H1 (cell line): ENCODE measurements at regions not wholly inside any gene's neighbourhood (a gene's known extent, or its start where the extent isn't known, plus 50 kb on each side); places are given as distances from the start of the nearest gene placed in this dataset.

ENCODE experiments used
- CTCF ChIA-PET: fragments of 300-600 bp; sonication (Branson Sonifier 250); formaldehyde crosslinking; loops from one replicate; lab custom pipeline; 2021; ENCODE audit not compliant: partially characterized antibody; lab: Charles Lee
- POLR2A ChIA-PET: fragments of 300-600 bp; sonication (Branson Sonifier 250); formaldehyde crosslinking; loops from one replicate; lab custom pipeline; 2021; ENCODE audit warnings: inconsistent platforms; ENCODE audit not compliant: partially characterized antibody; lab: Charles Lee
- DNase-seq, 2 experiments: peaks; one replicate each; pipeline versions ENCODE4 v3.0.0 to v3.0.0-alpha.2; 2010 to 2022; ENCODE audit warnings: low spot score in 2 of 2, low read depth in 1 of 2, mixed read lengths in 1 of 2
- FAIRE-seq: peaks from 2 replicates; lab custom pipeline; 2011; peaks lifted over from hg19 to GRCh38; lab: Jason Lieb, UNC
- H2AFZ ChIP-seq: 2 replicates; pipeline ENCODE4 v1.8.1; 2012; ENCODE audit warnings: low read length, inconsistent platforms
- H2AK5ac ChIP-seq: 2 replicates; pipeline ENCODE4 v1.6.1; 2013; ENCODE audit warnings: low read depth, low read length
- H2BK120ac ChIP-seq: replicated peaks from 2 replicates; pipeline ENCODE3; 2013; ENCODE audit warnings: low read depth, low read length, inconsistent platforms
- H2BK12ac ChIP-seq: 2 replicates; pipeline ENCODE4 v1.6.1; 2013; ENCODE audit warnings: low read depth, low read length
- H2BK15ac ChIP-seq: 2 replicates; pipeline ENCODE4 v1.6.1; 2013; ENCODE audit warnings: low read length
- H2BK20ac ChIP-seq: 2 replicates; pipeline ENCODE4 v1.6.1; 2013; ENCODE audit warnings: low read length
- H2BK5ac ChIP-seq: 2 replicates; pipeline ENCODE4 v1.6.1; 2013; ENCODE audit warnings: low read depth, low read length
- H3K14ac ChIP-seq: 2 replicates; pipeline ENCODE4 v1.6.1; 2013; ENCODE audit warnings: inconsistent platforms; ENCODE audit not compliant: insufficient read length
- H3K18ac ChIP-seq: 2 replicates; pipeline ENCODE4 v1.6.1; 2013; ENCODE audit warnings: low read length; ENCODE audit errors: extremely low read depth
- H3K23ac ChIP-seq: 2 replicates; pipeline ENCODE4 v1.6.1; 2013; ENCODE audit warnings: inconsistent platforms; ENCODE audit not compliant: insufficient read length
- H3K23me2 ChIP-seq: 2 replicates; pipeline ENCODE4 v1.6.1; 2013; ENCODE audit warnings: low read depth, low read length
- H3K27ac ChIP-seq: 2 replicates; pipeline ENCODE4 v1.6.1; 2011; ENCODE audit warnings: low read depth, low read length, inconsistent platforms
- H3K27me3 ChIP-seq, 4 experiments: replicated peaks in 1 of 4; 1 replicate in 1 of 4; 2 replicates in 3 of 4; pipeline versions ENCODE4 v1.6.1 to v1.8.1; 2011 to 2013; ENCODE audit warnings: low read length in 3 of 4, mild to moderate bottlenecking in 3 of 4, inconsistent platforms in 2 of 4, mixed read lengths in 2 of 4, moderate library complexity in 1 of 4; ENCODE audit not compliant: control insufficient read depth in 3 of 4, insufficient read depth in 3 of 4; ENCODE audit errors: extremely low read depth in 1 of 4
- H3K36me3 ChIP-seq, 4 experiments: 2 replicates each; pipeline versions ENCODE4 v1.6.1 to v1.8.1; 2011 to 2013; ENCODE audit warnings: mild to moderate bottlenecking in 4 of 4, low read length in 3 of 4, moderate library complexity in 2 of 4, control low read depth in 1 of 4, inconsistent platforms in 1 of 4; ENCODE audit not compliant: insufficient read depth in 4 of 4, control insufficient read depth in 2 of 4
- H3K4ac ChIP-seq: replicated peaks from 2 replicates; pipeline ENCODE3; 2013; ENCODE audit warnings: low read length, low read depth, mixed read lengths, inconsistent platforms; ENCODE audit not compliant: insufficient read length
- H3K4me1 ChIP-seq, 4 experiments: replicated peaks in 1 of 4; 1 replicate in 1 of 4; 2 replicates in 3 of 4; pipeline versions ENCODE4 v1.6.1 to v1.8.1; 2011 to 2013; ENCODE audit warnings: low read length in 3 of 4, inconsistent platforms in 2 of 4, mixed read lengths in 1 of 4; ENCODE audit not compliant: insufficient read depth in 4 of 4, control insufficient read depth in 3 of 4
- H3K4me2 ChIP-seq, 2 experiments: 2 replicates each; pipeline versions ENCODE4 v1.6.1 to v1.8.1; 2011 to 2013; ENCODE audit warnings: low read depth in 2 of 2, low read length in 2 of 2, control low read depth in 1 of 2, inconsistent platforms in 1 of 2, mild to moderate bottlenecking in 1 of 2; ENCODE audit not compliant: insufficient read depth in 1 of 2
- H3K4me3 ChIP-seq, 4 experiments: fragments of 200-600, 300-600 bp in 1 of 4; sonication (generic), shearing (Covaris generic), sonication (Bioruptor Twin) in 1 of 4; 2 replicates each; pipeline versions ENCODE4 v1.5.1 to v1.8.1; 2011 to 2016; ENCODE audit warnings: low read length in 4 of 4, low read depth in 3 of 4, control low read depth in 2 of 4, inconsistent platforms in 2 of 4, mild to moderate bottlenecking in 2 of 4, mixed read lengths in 1 of 4, moderate library complexity in 1 of 4; ENCODE audit not compliant: insufficient read depth in 2 of 4; ENCODE audit errors: extremely low read depth in 1 of 4
- H3K56ac ChIP-seq: replicated peaks from 2 replicates; pipeline ENCODE3; 2013; ENCODE audit warnings: low read depth, mild to moderate bottlenecking, mixed read lengths, low read length, inconsistent platforms; ENCODE audit not compliant: insufficient read length
- H3K79me1 ChIP-seq: 2 replicates; pipeline ENCODE4 v1.6.1; 2013; ENCODE audit warnings: low read depth, low read length, control low read depth
- H3K79me2 ChIP-seq, 2 experiments: 2 replicates each; pipeline versions ENCODE4 v1.6.1 to v1.8.1; 2012 to 2013; ENCODE audit warnings: low read length in 2 of 2, mild to moderate bottlenecking in 2 of 2, inconsistent platforms in 1 of 2; ENCODE audit not compliant: insufficient read depth in 2 of 2, control insufficient read depth in 1 of 2
- H3K9ac ChIP-seq, 4 experiments: replicated peaks in 1 of 4; 1 replicate in 1 of 4; 2 replicates in 3 of 4; pipeline versions ENCODE4 v1.6.1 to v1.8.1; 2011 to 2013; ENCODE audit warnings: low read depth in 3 of 4, low read length in 3 of 4, control low read depth in 2 of 4, mild to moderate bottlenecking in 2 of 4, moderate library complexity in 2 of 4, inconsistent platforms in 1 of 4; ENCODE audit errors: extremely low read depth in 1 of 4
- H3K9me3 ChIP-seq, 2 experiments: 2 replicates each; pipeline versions ENCODE4 v1.6.1 to v1.8.1; 2012 to 2013; ENCODE audit warnings: mild to moderate bottlenecking in 2 of 2, moderate library complexity in 2 of 2, control low read depth in 1 of 2, inconsistent platforms in 1 of 2, low read depth in 1 of 2, low read length in 1 of 2, mixed read lengths in 1 of 2; ENCODE audit not compliant: insufficient read depth in 2 of 2
- H4K20me1 ChIP-seq, 2 experiments: replicated peaks in 1 of 2; 2 replicates each; pipeline versions ENCODE3 to v1.8.1; 2011 to 2013; ENCODE audit warnings: inconsistent platforms in 2 of 2, low read length in 2 of 2, mild to moderate bottlenecking in 1 of 2; ENCODE audit not compliant: insufficient read depth in 2 of 2, control insufficient read depth in 1 of 2
- H4K5ac ChIP-seq: 2 replicates; pipeline ENCODE4 v1.6.1; 2013; ENCODE audit warnings: low read length, low read depth, mixed read lengths, inconsistent platforms; ENCODE audit not compliant: insufficient read length
- H4K8ac ChIP-seq: 2 replicates; pipeline ENCODE4 v1.8.0; 2013; ENCODE audit warnings: mild to moderate bottlenecking, moderate library complexity, low read length, inconsistent platforms; ENCODE audit not compliant: insufficient read depth; ENCODE audit errors: extremely low read depth
- H4K91ac ChIP-seq: replicated peaks from 2 replicates; pipeline ENCODE3; 2013; ENCODE audit warnings: low read length, mixed read lengths, inconsistent platforms; ENCODE audit not compliant: insufficient read length
- BCL11A ChIP-seq, 2 experiments: IDR thresholded peaks; one replicate each; pipeline ENCODE4 v1.6.1; 2011; ENCODE audit warnings: low read depth in 2 of 2, low read length in 2 of 2, mild to moderate bottlenecking in 2 of 2
- GTF2F1 ChIP-seq: IDR thresholded peaks from 2 replicates; pipeline ENCODE4 v1.6.1; 2012; ENCODE audit warnings: low read depth, low read length, improper control_type of control experiment, borderline replicate concordance
- JUN ChIP-seq: IDR thresholded peaks from 2 replicates; pipeline ENCODE4 v1.6.1; 2011; ENCODE audit warnings: low read depth, mild to moderate bottlenecking, improper control_type of control experiment, low read length
- NANOG ChIP-seq: IDR thresholded peaks from 2 replicates; pipeline ENCODE4 v1.6.1; 2011; ENCODE audit warnings: low read length, low read depth, mild to moderate bottlenecking, inconsistent platforms; ENCODE audit not compliant: insufficient read depth, poor library complexity, severe bottlenecking
- RAD21 ChIP-seq, 2 experiments: IDR thresholded peaks in 1 of 2; conservative IDR thresholded peaks in 1 of 2; 2 replicates each; pipeline ENCODE4 v1.6.1; 2011; ENCODE audit warnings: low read depth in 2 of 2, low read length in 2 of 2, improper control_type of control experiment in 1 of 2, inconsistent platforms in 1 of 2, mild to moderate bottlenecking in 1 of 2, moderate library complexity in 1 of 2
- RNF2 ChIP-seq: fragments of 200-900, 300-1000 bp; sonication (generic); IDR thresholded peaks from 2 replicates; pipeline ENCODE4 v1.7.1; 2016; ENCODE audit warnings: borderline replicate concordance, low read depth, mild to moderate bottlenecking, antibody characterized with exemption, low read length; ENCODE audit not compliant: poor library complexity, severe bottlenecking; ENCODE audit errors: missing control alignments
- RXRA ChIP-seq: IDR thresholded peaks from 2 replicates; pipeline ENCODE4 v1.6.1; 2011; ENCODE audit warnings: low read depth, mild to moderate bottlenecking, low read length, moderate library complexity; ENCODE audit not compliant: insufficient read depth
- SAP30 ChIP-seq: fragments of 300-600 bp; sonication (generic); IDR thresholded peaks from 2 replicates; pipeline ENCODE4 v1.7.1; 2012; ENCODE audit warnings: low read length, moderate library complexity, mild to moderate bottlenecking, inconsistent platforms; ENCODE audit not compliant: insufficient read depth, insufficient replicate concordance
- SP2 ChIP-seq: IDR thresholded peaks from 2 replicates; pipeline ENCODE4 v1.6.1; 2012; ENCODE audit warnings: mild to moderate bottlenecking, low read length, inconsistent platforms
- ZNF274 ChIP-seq: IDR thresholded peaks from 2 replicates; pipeline ENCODE4 v1.7.0; 2012; ENCODE audit warnings: low read length, borderline replicate concordance; ENCODE audit errors: extremely low read depth
- WGBS, 2 experiments: shearing (Covaris generic) in 1 of 2; methylation state at CpG; one replicate each; pipeline versions ENCODE4 v1.1.6 to v1.1.7; 2013 to 2015; ENCODE audit warnings: low lambda C conversion rate in 2 of 2, mixed read lengths in 2 of 2, inconsistent platforms in 1 of 2, low coverage in 1 of 2, missing lambda C conversion rate in 1 of 2; ENCODE audit not compliant: insufficient replicate concordance in 2 of 2, insufficient coverage in 1 of 2, insufficient read length in 1 of 2; ENCODE audit errors: extremely low coverage in 1 of 2, missing lambda C conversion rate in 1 of 2; 5-methylcytosine and 5-hydroxymethylcytosine counted together

DNA sequence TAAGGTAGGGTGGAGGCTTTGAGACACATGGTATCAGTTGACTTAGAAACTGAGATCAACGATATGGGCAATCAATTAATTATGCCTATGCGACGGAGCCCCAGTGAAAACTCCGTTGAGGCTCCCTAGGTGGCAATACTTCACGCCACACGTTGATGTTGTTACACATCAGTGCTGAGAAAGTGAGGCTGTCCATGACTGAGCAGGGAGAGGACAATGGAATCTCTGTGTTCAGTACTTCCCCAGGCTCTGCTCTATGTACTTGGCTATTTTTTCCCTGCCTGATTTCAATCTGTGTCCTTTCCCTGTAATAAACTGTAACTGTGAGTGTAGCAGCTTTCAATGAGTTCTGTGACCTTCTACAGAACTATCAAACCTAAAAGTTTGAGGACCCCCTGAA, 211.7 kb downstream of the SNCAIP start:
- no peak overlapping the region for H3K56ac ChIP-seq
- no peak for DNase-seq
- no peak overlapping the region for H3K9ac ChIP-seq
- H3K14ac ChIP-seq: no peak overlapping the region
- H4K20me1 ChIP-seq: no peaks in the 10 kb centered on the region
- H4K8ac ChIP-seq: no peak overlapping the region
- H4K5ac ChIP-seq: no peak overlapping the region
- no peaks in the 10 kb centered on the region for H3K4me1 ChIP-seq
- WGBS, 2 experiments: 84% methylated on average over 6 of the region's 6 CpGs; no CpG with 5 or more reads in 1 of the 2 experiments
- H3K23ac ChIP-seq: no peak overlapping the region
- no peak overlapping the region for H2BK20ac ChIP-seq
- CTCF ChIA-PET: interaction anchor here (1.2 to 1.9 kb wide), 2 partner anchors 8 kb away, joined by 3 to 9 read pairs; no protein-coding TSS in a partner anchor
- H2AFZ ChIP-seq: 0 out of 2 replicates have a peak overlapping the region, but pooled peaks have one; percentile 17
- no peak overlapping the region for H2AK5ac ChIP-seq
- no peak overlapping the region for H3K18ac ChIP-seq
- no peak overlapping the region for H2BK12ac ChIP-seq
- peaks cover 0 to 4% of the 10 kb centered on the region in 2 experiments; a peak in 1 of 4 replicates for H3K9me3 ChIP-seq
- no peak overlapping the region for H3K27ac ChIP-seq
- H4K91ac ChIP-seq: no peak overlapping the region
- no peak overlapping the region for H2BK15ac ChIP-seq
- H3K4ac ChIP-seq: no peak overlapping the region
- no peak overlapping the region for H2BK120ac ChIP-seq
- no peaks in the 10 kb centered on the region for H3K23me2 ChIP-seq
- TF ChIP-seq GTF2F1 (no peak), ZNF274 (no peak), RAD21 (IDR thresholded peaks at IDR 0.05 in 1 of 2, conservative IDR thresholded peaks at IDR 0.05 in 1 of 2; ENCODE audit: low read depth in 2 of 2, low read length in 2 of 2) (no peak), JUN (no peak), SP2 (no peak), BCL11A (IDR thresholded peaks at IDR 0.05; ENCODE audit: low read depth in 2 of 2, low read length in 2 of 2) (no peak), RNF2 (no peak), RXRA (no peak), SAP30 (no peak), NANOG (no peak)
- TF ChIP-seq, all 59 proteins: peak for 0
- Histone ChIP-seq H2BK5ac (no peak overlapping the region), H3K79me2 (no peaks in the 10 kb centered on the region), H3K4me3 (no peak overlapping the region), H3K79me1 (no peaks in the 10 kb centered on the region), H3K36me3 (no peaks in the 10 kb centered on the region), H3K4me2 (no peak overlapping the region), H3K27me3 (no peaks in the 10 kb centered on the region)
- POLR2A ChIA-PET: no interaction called here
- FAIRE-seq: no peak
